Heart left ventricle (tissue), 13 donors: ENCODE measurements at regions not wholly inside any gene's neighbourhood (a gene's known extent, or its start where the extent isn't known, plus 50 kb on each side); places are given as distances from the start of the nearest gene placed in this dataset.

Experiments
- POLR2A ChIP-seq, 2 donors: fragments of 450-650 bp; IDR thresholded peaks; one replicate each; pipeline ENCODE4 v1.6.1; 2017; ENCODE audit warnings: antibody characterized with exemption in 2 of 2, mild to moderate bottlenecking in 2 of 2, moderate library complexity in 2 of 2
- TF ChIP-seq, protein P1 (sequence below), 12 donors: fragments of 200-600 bp; sonication (generic) in 4 of 12; IDR thresholded peaks; one replicate each; pipeline versions ENCODE4 v1.5.0 to v1.8.0; 2018 to 2022; ENCODE audit warnings: antibody characterized with exemption in 12 of 12, mild to moderate bottlenecking in 5 of 12
- donor health status: ischemic (EF 13 %, LVEDD 7.1; RV severe dilation, severe dysfunction).
- donor health status: DM: no; HTN: yes; CAD: no.
- donor health status: DM: no; HTN: no; CAD: no.
- donor health status: ischemic (EF 25% LVEDD 6.9; RV normal size, moderate dysfunction).
- donor health status: ischemic (EF 25% LVEDD 5.7; RV mildly dilated, moderate dysfunction).
- donor health status: ischemic (EF 35%, LVEDD 5.7; RV mildly dilated, moderate dysfunction).
- donor health status: nonischemic (EF 11% LVEDD 7.7; RV severe dilation, severe dysfunction).
- donor health status: DM: yes; HTN: yes; CAD: no.
- donor health status: PGD.
- donor health status: ischemic (EF 29% LVEDD 5.4; RV normal size, mild dysfunction).
- donor health status: nonischemic (EF 23%, LVEDD 6.1; RV moderate dilation, normal function).

DNA sequence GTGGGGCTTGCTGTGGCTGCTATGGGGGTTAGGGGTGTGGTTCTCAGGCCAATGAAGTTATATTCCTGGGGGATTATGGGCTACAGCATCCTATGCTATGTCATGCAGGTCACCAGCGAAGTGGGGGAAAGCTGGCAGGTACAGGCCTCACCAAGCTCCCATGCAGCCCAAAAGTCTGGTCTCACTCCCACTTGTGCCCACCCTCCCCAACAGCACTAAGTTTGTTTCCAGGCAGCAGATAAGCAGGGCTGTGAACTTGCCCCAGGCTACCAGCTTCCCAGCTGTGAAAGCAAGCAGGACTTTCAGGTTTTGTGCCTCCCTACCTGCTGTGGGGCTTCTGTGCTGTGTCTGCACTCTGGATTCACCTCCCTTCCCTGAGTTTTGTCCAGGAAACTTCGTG, 469.7 kb downstream of the CPS1 start:
- TF ChIP-seq, protein P1, sequence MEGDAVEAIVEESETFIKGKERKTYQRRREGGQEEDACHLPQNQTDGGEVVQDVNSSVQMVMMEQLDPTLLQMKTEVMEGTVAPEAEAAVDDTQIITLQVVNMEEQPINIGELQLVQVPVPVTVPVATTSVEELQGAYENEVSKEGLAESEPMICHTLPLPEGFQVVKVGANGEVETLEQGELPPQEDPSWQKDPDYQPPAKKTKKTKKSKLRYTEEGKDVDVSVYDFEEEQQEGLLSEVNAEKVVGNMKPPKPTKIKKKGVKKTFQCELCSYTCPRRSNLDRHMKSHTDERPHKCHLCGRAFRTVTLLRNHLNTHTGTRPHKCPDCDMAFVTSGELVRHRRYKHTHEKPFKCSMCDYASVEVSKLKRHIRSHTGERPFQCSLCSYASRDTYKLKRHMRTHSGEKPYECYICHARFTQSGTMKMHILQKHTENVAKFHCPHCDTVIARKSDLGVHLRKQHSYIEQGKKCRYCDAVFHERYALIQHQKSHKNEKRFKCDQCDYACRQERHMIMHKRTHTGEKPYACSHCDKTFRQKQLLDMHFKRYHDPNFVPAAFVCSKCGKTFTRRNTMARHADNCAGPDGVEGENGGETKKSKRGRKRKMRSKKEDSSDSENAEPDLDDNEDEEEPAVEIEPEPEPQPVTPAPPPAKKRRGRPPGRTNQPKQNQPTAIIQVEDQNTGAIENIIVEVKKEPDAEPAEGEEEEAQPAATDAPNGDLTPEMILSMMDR (IDR thresholded peaks at IDR 0.05) = no peak
- TF ChIP-seq POLR2A (IDR thresholded peaks at IDR 0.05) = no peak
